GM18505 (cell line): ENCODE measurements at regions not wholly inside any gene's neighbourhood (a gene's known extent, or its start where the extent isn't known, plus 50 kb on each side); places are given as distances from the start of the nearest gene placed in this dataset.

ENCODE experiments used
- ATAC-seq: cut with Tn5 transposase; IDR thresholded peaks from one replicate; pipeline ENCODE4 v1.9.1; 2021; ENCODE audit not compliant: unreplicated experiment
- POLR2A ChIP-seq: IDR thresholded peaks from 4 replicates; pipeline ENCODE4 v1.6.1; 2011; ENCODE audit warnings: borderline replicate concordance; ENCODE audit not compliant: insufficient read depth, insufficient read length; ENCODE audit errors: extremely low read depth

DNA sequence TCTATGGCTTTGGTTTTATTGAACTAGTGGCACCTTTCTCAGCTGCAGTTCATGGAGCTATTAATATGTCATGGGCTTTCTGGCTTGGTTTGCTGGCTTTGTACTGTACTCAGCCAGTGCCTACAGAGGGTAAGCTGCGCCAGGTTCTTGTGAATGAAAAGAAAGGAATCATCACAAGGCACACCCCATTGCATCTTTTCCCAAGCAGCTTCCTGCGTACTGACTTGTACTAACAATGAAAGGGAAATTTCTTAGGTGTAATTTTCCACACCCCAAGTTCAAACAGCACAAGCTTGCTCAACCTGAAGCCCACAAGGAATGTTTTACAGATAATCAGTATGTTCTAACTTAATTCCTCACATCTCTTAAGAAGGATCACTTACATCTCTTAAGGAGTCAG, 78.0 kb upstream of the TNFSF18 start:
- ATAC-seq: no peak
- no peak for TF ChIP-seq POLR2A

DNA sequence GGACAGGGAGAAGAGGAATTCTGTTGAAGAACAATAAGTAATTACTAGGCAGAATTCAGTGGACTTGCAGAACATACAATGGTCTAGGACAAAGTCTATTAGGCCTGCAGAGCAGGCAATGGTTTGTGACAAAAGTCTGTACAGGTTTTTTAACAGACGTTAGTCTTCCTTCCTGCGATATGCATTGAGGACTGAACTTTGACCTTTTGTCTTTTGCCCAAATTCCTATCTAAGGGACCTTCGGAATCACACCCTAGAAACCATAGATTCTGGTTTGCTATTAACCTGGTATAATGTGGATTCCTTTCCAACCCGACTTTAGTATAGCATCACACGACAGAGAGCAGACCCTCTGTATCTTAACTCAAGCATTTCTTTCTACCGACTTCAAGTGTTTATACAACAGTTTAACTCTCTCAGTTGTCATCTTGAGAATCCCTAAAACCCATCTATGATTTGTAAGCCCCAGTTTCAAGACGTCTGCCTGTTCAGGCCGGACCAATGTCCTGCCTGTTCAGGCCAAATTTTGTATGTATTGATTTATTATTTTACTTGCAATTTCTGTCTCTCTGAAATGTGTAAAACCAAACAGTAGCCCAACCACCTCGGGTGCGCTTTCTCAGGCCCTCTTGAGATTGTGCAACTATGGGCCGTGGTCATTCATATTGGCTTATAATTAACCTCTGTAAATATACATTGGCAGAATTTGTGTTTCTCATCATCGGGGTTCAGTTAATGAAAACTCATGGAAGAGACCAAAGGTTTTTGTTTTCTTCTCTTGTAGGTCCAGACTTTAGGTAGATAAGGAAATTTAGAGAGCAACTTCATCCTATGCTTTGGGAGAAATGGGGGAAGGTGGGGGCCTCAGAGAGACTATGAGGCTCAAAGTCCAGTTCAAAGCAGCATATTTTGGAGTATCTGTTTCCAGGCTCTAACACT, 76.9 kb upstream of the TNFSF18 start:
- no peak for ATAC-seq
- TF ChIP-seq POLR2A: no peak

DNA sequence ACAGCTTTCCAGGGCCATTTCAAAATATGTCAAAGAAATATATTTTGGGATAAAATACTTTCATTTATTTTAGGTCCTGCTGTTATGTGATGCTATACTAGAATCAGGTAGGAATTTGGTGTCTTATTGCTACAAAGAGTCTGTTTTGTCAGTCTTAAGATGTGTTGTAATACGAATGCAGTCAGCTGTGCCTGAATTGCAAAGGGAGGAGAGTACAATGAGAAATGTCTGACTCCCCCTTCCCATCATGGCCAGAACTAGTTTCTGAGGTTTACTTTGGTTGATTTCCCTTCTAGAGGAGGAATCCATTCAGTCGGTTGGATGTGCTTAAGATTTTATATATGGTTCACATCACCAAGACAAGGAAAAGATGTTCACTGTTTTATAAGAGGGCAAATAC, 75.7 kb upstream of the TNFSF18 start:
- ATAC-seq: no peak
- no peak for TF ChIP-seq POLR2A

DNA sequence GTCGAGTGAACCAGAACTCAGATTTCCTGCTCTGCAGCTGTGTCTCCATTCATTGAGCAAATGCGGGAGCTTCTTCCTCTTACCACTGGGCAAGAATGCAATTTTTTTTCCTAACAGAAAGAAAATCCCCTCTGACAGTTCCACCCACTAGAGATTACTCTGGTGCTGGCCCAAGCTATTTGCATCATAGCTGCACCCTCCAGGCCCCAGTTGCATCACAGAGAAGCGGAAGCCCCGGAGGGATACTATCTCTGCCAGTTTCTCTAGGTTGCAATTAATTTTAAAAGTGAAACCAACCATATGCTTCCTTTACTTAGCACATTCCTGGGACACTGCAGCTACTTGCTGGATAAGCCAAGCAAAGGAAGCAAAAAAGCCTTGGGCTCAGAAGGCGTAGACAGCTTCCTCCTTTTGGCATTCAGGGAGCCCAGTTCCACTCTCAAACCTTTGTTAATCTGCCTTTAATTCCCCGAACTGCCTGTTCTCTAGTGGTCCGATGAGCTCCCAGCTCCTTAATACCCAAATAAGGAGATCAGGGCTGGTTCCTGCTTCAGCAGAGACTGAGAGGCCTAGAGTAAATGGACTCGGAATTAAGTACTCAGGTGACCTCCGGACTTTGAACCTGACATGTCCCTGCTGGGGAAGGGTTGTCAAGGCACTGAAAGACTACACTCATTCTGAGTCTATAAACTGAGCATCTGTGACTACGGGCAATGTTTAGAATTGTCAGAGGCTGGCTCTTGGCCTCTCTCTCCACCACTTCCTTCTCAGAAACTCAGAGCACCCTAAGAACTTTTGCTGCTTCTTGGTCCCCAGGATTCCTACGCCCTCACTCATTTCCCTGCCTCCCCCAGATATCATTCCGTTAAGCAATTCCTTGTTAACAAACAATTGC, 72.5 kb upstream of the TNFSF18 start:
- peak; percentile 62 for ATAC-seq
- TF ChIP-seq POLR2A: no peak

DNA sequence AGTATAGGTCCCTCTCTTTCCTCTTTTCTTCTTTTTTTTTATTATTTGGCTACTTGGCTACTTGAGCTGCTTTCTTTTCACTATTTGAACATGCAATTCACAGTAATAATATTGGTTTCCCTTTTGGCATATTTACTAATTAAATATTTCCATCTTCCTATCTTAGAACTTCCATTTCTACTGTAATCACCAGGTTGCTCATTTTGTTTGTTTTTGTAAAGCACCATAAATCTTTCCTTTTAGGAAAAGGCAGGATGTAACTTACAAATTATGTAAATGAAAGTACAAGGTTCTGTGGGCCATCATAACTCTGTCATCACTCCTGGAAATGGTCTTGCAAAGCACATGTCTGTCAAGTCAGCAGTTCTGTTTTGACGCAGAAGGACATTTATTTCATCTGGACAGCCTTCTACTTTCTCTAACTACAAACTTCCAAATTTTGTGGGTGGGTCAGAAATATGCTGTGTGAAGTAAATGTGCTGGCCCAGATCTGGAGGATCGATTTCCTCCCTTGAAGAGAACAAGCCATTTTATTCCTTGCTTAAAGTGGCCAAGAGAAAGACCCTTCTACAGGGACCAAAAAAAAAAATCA, 71.7 kb upstream of the TNFSF18 start:
- no peak for TF ChIP-seq POLR2A
- ATAC-seq: no peak

DNA sequence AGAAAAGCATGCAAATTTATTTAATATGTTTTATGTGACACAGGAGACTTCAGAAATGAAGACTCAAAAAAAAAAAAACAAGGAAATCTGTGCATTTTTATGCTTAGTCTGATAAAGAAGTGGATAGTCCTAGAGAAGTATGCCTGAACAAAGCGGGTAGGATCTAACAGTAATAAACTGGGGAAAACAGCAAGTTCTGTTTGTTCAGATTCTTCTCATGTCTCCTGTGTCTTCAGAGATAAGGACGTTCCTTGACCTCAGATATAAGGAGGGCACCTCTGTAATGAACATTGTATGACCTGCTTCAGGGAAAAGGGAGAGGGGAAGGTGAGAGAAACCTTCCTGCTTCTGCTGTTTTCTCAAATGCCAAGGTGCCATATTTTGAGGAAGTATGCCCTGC, 67.7 kb upstream of the TNFSF18 start:
- TF ChIP-seq POLR2A: no peak
- no peak for ATAC-seq

DNA sequence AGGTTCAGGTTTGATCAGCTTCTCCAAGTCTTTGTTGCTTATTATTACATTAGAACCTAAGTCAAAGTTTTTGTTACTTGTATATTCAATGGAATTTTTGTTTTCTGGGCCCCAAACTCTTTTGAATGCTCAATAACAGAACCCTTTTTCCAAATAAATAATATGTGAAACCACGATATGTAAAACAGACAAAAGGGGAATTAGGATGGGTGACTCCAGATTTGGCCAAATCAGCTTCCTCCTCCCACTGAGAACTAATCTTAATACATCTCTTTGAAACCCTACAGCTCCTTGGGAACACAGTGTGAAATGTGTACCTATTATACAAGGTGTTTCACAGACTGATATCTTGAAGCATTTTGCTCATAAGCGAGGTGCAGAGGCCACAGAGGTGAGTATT, 67.0 kb upstream of the TNFSF18 start:
- no peak for ATAC-seq
- no peak for TF ChIP-seq POLR2A

DNA sequence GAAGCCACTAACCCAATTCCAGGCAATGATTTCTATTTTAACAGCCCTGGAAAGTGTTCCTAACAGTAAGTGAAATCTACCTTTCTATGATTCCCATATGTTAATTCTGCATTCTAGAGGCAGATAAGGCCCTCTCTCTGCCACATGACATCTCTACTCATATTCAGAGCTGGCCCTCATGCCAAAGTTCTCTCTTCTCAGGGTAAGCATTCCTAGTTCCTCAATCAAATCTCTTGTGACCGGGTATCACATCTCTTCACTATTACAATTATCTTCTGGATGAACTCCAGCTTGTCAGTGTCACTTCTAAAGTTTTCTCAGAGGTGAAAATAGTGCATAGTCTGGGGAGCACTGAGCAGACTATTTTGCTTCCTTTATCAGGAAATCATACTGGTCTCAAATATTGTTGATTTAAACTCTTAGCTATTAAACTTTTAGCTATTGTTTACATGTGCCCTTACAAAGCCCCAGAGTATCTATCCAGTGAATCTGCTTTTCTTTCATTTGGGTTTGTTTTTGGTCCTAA, 66.4 kb upstream of the TNFSF18 start:
- ATAC-seq: no peak
- no peak for TF ChIP-seq POLR2A

DNA sequence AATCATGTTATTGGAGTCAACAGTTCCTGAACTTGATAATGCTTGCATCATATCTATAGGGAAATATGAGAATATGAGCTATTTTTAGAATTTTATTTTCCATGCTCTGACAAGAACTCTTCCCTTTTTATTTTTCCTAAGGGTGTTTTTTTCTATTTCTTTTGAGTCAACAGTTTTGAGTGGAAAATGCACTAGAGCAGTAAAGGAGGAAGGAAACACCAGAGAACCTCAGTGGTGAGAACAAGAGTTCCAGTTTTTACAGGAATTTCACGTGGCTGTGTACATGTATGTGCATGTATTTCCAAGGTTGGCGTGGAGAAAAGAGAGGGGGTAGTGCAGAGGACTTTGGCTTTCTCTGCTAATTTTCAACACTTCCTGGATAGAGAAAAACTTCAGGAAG, 63.6 kb upstream of the TNFSF18 start:
- no peak for TF ChIP-seq POLR2A
- no peak for ATAC-seq

DNA sequence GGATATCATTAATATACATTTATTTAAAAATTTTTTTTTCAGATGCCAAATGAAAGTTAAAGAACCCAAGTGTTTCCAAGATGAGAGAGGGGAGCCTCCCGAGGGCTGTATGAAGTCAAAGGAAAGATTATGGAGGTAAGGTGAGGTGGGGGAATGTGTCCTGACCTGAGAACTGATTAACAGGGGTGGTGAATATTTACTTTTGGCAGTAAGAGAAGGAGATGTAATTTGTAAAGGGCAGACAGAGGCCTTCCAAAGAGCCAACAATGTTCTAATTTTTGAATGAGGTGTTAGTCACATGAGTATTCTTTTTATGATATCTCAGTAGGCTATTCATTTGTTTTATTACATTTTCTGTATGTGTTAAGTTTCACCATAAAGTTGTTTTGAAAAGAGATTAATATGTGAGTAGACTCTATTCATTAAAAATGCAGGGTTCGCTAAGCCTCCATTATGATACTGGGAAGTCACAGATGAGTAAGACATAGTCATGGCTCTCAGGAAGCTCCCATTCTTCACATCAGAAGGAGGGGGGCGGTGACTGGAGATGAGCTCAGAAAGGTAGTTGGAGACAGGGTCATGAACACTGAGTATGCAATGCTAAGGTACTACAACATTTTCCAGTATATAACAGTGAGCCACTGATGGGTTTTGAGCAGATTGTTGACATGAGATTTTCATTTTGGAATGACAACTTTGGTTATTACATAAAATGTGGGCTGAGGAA, 62.4 kb upstream of the TNFSF18 start:
- no peak for ATAC-seq
- TF ChIP-seq POLR2A: no peak

DNA sequence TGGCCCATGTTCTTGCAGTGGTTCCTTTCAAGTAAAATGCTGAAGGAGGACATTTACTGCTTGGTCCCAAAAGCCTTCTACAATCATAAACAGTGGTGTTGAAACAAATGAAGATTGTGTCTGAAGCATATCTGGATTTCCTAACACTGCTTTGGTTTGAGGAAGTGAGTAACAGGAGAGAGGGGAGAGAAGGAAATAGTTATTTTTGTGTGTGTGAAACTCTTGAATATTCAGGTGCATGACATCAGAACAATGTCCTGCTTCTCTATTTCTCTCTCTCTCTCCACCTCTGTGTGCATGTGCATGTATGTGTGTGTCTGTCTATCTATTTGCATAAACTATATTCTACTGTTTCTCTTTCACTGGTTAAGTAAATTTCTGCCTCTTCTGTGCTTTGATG, 61.4 kb upstream of the TNFSF18 start:
- ATAC-seq: peak; percentile 90
- TF ChIP-seq POLR2A: no peak

DNA sequence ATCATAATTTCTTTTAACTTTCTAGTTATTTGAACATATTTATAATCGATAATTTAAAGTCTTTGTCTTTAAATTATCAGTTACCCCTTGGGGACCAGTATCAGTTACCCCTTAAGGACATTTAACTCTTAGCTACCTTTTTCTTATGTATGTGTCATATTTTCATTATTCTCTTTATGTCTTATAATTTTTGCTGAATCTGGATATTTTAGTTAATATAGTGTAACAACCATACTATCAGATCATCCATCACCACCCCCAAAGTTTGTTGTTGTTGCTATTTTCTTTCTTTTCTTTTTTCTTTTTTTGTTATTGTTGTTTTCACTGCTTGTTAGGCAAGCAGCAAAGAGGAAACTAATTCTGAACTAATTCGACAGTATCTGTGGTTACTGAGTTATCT, 57.0 kb upstream of the TNFSF18 start:
- no peak for TF ChIP-seq POLR2A
- ATAC-seq: no peak
